ENCODE measurements at regions not wholly inside any gene's neighbourhood (a gene's known extent, or its start where the extent isn't known, plus 50 kb on each side); places are given as distances from the start of the nearest gene placed in this dataset. TPM values are rescaled to one million over a fixed set of nuclear protein-coding genes. Genes with fewer than 3 reads are reported as not detected.

DNA sequence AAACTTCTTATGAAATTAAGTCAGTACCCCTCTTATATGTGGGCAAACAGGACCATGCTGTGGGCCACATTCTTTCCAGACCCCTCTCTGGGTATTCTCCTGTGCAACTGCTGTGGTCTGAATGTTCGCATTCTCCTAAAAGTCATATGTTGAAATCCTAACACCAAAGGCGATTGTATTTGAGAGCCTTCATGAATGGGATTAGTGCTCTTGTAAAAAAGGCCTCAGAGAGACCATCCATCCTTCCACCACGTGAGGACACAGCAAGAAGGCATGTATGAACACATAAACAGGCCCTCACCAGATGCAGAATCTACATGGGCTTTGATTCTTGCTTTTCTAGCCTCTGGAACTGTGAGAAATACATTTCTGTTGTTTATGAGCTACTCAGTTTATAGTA, 68.0 kb upstream of the NAALADL2 start:
- Histone ChIP-seq H2AFZ (ENCODE audit: low read length) (no peak overlapping the region), H3K4me1 (ENCODE audit: insufficient read depth, low read length) (no peaks in the 10 kb centered on the region), H3K79me2 (ENCODE audit: insufficient read depth, low read length) (no peaks in the 10 kb centered on the region), H4K20me1 (ENCODE audit: insufficient read depth, low read length) (no peaks in the 10 kb centered on the region), H3K27ac (ENCODE audit: low read depth, low read length) (no peak overlapping the region), H3K27me3 (ENCODE audit: insufficient read depth, low read length) (no peaks in the 10 kb centered on the region), H3K4me2 (ENCODE audit: insufficient read depth, low read length) (no peak overlapping the region), H3K4me3 (ENCODE audit: insufficient read depth, low read length) (no peak overlapping the region), H3K9me3 (ENCODE audit: low read depth, low read length) (no peaks in the 10 kb centered on the region), H3K36me3 (ENCODE audit: insufficient read depth, low read length) (no peaks in the 10 kb centered on the region)
- DNase-seq (ENCODE audit: insufficient read length, low spot score, missing footprints): no peak
- TF ChIP-seq, protein P1, sequence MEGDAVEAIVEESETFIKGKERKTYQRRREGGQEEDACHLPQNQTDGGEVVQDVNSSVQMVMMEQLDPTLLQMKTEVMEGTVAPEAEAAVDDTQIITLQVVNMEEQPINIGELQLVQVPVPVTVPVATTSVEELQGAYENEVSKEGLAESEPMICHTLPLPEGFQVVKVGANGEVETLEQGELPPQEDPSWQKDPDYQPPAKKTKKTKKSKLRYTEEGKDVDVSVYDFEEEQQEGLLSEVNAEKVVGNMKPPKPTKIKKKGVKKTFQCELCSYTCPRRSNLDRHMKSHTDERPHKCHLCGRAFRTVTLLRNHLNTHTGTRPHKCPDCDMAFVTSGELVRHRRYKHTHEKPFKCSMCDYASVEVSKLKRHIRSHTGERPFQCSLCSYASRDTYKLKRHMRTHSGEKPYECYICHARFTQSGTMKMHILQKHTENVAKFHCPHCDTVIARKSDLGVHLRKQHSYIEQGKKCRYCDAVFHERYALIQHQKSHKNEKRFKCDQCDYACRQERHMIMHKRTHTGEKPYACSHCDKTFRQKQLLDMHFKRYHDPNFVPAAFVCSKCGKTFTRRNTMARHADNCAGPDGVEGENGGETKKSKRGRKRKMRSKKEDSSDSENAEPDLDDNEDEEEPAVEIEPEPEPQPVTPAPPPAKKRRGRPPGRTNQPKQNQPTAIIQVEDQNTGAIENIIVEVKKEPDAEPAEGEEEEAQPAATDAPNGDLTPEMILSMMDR (IDR thresholded peaks at IDR 0.05; ENCODE audit: extremely low read depth, low read depth, low read length): no peak

DNA sequence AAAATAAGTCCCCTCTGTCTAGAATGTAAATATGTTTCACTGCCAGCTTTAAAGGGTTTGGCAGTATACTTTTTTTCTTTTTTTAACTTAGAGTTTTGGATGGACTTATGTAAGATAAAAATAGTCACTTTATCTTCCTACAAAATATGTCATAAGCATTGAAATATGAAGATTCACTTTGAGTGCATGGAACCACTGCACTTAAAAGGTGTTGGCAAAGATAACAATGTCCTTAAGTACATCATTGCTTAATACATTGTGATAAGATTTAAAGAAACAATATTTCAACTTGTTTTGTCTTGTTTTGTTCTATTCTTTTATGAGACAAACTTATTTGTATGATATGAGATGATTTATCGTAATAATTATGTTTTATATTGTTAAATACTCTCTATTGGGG, 66.3 kb upstream of the NAALADL2 start:
- Histone ChIP-seq H3K4me1 (ENCODE audit: insufficient read depth, low read length) (no peaks in the 10 kb centered on the region), H3K79me2 (ENCODE audit: insufficient read depth, low read length) (no peaks in the 10 kb centered on the region), H3K4me3 (ENCODE audit: insufficient read depth, low read length) (no peak overlapping the region), H3K4me2 (ENCODE audit: insufficient read depth, low read length) (no peak overlapping the region), H3K27me3 (ENCODE audit: insufficient read depth, low read length) (no peaks in the 10 kb centered on the region), H3K36me3 (ENCODE audit: insufficient read depth, low read length) (no peaks in the 10 kb centered on the region), H2AFZ (ENCODE audit: low read length) (no peak overlapping the region), H3K9me3 (ENCODE audit: low read depth, low read length) (no peaks in the 10 kb centered on the region), H4K20me1 (ENCODE audit: insufficient read depth, low read length) (no peaks in the 10 kb centered on the region), H3K27ac (ENCODE audit: low read depth, low read length) (no peak overlapping the region)
- DNase-seq (ENCODE audit: insufficient read length, low spot score, missing footprints): no peak
- TF ChIP-seq, protein P1 (IDR thresholded peaks at IDR 0.05; ENCODE audit: extremely low read depth, low read depth, low read length): no peak

Small RNA genes in the stretch of these regions (small RNA-seq; reads per million reads assigned to genes)
- gene RN7SKP40: not detected
